Activated CD8-positive, alpha-beta memory T cell treated with anti-CD3 and anti-CD28 coated beads for 4 hours (primary cell): ENCODE measurements at regions not wholly inside any gene's neighbourhood (a gene's known extent, or its start where the extent isn't known, plus 50 kb on each side); places are given as distances from the start of the nearest gene placed in this dataset.
"Not testable (repeated sequence)": the region's sequence is repeated elsewhere in the genome, so short reads cannot be mapped to it uniquely, and the experiment has no call there.

Source experiments
- DNase-seq, 2 donors: peaks; one replicate each; pipeline ENCODE4 v3.0.0-alpha.2; 2020; ENCODE audit warnings: low read depth in 2 of 2

DNA sequence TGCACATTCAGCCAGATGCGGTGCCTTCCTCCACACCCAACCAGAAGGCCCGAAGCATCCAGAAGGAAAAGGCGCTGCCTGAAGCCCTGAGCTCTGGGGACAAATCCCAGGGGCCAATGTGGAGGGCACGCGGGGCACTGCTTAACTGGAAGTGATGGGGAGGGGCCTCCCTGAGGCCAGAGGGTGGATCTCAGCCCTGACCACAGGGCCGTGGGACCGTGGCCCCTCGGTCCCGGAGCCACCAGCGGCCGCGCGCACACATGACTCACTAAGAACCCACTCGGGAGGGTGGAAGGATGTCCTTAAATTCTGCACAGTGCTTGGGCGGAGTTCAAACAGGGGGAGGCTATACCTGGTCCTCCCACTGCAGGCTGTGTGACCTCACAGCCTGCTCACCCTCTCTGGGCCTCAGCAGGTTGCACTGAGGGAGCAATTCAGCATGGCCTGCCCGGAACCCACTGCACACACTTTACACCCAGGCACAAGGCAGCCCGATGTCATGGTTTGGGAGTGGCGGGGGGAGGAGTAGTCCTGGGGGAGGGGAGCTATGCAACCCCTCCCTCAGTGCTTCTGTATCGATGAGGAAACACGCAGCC, 89.5 kb downstream of the RFLNA start:
- no peak for DNase-seq

DNA sequence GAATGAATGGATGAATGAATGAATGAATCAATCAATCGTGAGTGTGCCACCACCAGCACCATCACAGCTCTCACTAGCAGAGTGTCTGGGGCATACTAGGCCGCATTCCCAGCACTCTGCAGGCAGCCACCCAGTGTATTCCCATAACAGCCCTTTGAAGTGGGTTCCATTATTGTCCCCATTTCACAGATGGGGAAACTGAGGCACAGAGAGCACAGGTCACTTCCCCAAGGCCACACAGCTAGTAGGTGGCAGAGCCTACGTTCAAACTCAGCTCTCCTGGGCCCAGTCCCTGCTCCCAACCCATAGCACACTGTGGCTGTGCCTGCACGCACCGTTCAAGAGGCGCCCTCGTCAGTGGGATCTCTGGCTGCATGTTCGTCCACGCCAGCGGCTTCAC, 88.1 kb downstream of the RFLNA start:
- no peak for DNase-seq

GRCh38 chr12:124381456-124382296, 86.8 kb downstream of the RFLNA start:
- no peak for DNase-seq

DNA sequence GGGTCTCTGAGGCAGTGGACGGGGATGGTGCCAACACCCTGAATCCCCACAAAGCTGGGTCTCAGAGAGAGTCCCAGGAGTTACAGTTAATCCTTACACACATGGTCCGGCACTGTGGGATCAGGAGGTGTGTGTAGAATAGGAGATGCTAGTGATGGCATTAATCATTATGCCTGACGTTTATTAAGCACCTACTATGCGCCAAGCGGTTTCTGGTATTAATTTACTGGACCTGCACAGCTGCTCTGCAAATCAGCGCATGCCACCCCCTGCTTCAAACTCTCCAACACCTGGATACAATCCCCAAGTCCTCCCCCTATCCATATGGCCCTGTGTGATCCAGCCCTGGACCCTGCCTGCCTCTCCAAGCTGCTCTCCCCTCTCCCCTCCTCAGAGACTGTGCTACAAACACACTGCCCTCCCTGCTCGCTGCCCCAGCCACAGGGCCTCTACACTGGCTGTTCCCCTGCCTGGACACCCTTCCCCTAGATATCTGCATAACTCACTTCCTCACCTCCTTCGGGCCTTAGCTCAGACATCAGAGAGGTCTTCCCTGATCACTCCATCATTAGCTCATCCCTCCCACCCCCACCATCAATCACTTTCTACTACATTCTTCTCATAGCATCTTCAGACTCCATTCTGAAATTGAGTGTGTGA, 86.0 kb downstream of the RFLNA start:
- DNase-seq = no peak

- DNase-seq = no peak
Observed at GRCh38 chr12:124379938-124380754, 85.3 kb downstream of the RFLNA start.

GRCh38 chr12:124379379-124379937, 84.6 kb downstream of the RFLNA start:
- DNase-seq = no peak

- no peak for DNase-seq
Observed at GRCh38 chr12:124378926-124379325, 84.0 kb downstream of the RFLNA start.

DNA sequence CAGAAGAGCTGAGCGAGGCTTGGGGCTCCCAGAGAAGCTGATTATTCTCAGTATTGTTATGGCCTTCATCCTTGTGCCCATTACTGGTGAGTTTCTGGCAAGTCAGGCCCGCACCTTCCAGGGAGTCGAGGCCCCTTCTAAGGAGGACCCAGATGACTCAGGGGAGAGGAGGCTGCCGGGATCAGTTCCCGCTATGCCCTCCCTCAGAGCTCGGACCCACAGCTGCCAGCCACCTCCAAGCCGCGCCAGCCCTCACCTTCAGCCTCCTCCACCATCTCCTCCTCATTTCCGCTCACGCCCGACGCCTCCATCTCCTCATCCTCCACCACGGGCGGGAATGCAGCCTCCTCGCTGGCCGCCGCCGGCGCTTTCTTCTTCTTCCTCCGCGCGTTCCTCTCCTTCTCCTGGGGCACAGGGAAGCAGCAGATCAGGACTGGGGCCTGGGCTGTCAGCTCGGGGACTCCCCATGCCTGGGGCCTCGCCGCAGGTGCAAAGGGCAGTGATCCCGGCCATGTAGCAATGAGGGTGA, 83.2 kb downstream of the RFLNA start:
- DNase-seq = no peak

DNA sequence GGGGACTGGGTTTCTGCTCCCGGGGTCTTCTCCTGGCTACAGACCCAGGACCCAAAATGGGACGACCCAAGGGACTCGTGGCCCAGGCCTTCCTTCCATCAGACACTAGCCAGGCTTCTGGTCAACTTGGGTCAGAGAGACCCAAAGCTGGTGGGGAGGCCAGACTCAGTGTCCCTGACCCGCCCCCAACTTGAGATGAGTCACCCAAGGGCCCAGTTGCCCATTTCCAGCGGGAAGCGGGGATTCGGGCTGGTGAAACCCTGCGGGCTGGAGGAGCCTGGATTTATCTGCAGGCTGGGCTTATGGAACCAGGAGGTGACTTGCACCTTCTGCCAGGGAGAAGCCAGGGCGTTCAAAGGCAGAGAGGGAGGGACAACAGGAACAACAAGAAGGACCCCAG, 81.5 kb downstream of the RFLNA start:
- DNase-seq = no peak

GRCh38 chr12:124375789-124376175, 80.9 kb downstream of the RFLNA start:
- no peak for DNase-seq

- no peak for DNase-seq
Observed at GRCh38 chr12:124375141-124375788, 80.4 kb downstream of the RFLNA start.

DNA sequence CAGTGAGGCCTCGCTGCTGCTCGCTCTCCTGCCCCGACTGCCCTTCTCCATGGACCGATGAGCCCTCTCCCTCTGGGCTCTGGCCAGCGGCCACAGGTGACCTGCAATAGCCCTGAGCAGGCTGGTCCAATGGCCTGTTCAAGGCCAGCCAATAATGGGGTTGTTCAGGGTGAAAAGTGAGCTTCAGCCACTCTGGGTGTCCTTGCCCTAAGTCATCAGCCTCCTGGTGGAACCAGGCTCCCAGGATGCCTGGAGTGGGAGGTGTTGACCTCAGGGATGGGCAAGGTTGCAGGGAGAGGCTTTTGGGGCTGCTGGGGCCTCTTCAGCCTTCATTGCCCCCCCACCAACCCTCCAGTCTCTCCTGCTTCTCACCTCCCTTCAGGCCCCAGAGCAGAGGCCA, 79.7 kb downstream of the RFLNA start:
- DNase-seq = no peak

GRCh38 chr12:124374147-124374546, 79.3 kb downstream of the RFLNA start:
- DNase-seq = no peak

DNA sequence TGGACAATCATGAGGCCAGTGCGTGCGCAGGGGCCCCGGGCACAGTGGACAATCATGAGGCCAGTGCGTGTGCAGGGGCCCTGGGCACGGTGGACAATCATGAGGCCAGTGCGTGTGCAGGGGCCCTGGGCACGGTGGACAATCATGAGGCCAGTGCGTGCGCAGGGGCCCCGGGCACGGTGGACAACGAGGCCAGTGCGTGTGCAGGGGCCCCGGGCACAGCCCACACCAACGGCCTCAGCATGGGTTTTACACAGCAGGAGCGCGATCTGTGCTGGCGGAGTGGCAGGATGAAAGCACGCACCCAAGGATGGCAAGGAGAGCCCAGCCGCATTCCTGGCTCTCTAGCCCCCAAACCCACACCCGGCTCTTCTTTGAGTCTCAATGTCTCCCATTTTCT, 78.8 kb downstream of the RFLNA start:
- not testable (repeated sequence) for DNase-seq

GRCh38 chr12:124372831-124373230, 77.9 kb downstream of the RFLNA start:
- DNase-seq = no peak

- DNase-seq = no peak
Observed at GRCh38 chr12:124371970-124372555, 77.2 kb downstream of the RFLNA start.

GRCh38 chr12:124371366-124371765, 76.5 kb downstream of the RFLNA start:
- no peak for DNase-seq

DNA sequence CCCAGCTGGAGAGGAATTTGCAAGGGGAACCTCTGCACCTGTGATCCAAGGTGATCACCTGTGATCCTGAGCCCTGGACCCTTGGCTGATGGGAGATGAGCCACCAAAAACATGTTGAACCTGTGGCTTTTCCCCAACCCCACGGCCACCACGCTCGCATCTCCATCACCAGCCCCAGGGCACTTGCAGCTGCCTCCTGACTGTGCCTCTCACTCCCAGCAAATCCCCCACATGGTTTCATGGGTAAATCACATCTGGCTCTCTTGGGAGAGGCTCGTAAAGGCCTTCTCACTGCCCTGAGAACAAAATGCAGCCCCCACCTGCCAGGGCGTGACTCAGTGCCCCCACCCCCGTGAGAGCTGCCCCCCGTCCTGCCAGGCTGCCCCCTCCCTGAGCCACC, 76.0 kb downstream of the RFLNA start:
- DNase-seq = no peak

DNA sequence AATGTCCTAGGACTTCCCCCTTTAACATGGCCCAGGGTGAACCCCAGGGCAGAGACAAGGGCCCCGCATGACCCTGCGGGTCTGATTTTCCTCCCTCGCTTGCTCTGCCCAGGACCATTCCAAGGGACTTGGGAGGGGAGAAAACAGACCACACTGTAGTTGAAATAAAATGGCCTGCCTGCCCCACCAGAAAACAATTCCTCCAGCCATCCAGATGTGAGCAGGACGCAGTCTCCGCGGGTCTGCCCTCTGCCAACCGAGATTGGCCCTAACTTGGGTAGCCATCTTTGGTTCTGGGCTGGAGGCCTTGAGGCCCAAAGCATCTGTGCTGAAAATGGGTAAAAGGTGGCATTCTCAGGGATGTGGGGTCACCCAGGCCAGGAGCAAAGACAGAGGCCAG, 75.5 kb downstream of the RFLNA start:
- no peak for DNase-seq

DNA sequence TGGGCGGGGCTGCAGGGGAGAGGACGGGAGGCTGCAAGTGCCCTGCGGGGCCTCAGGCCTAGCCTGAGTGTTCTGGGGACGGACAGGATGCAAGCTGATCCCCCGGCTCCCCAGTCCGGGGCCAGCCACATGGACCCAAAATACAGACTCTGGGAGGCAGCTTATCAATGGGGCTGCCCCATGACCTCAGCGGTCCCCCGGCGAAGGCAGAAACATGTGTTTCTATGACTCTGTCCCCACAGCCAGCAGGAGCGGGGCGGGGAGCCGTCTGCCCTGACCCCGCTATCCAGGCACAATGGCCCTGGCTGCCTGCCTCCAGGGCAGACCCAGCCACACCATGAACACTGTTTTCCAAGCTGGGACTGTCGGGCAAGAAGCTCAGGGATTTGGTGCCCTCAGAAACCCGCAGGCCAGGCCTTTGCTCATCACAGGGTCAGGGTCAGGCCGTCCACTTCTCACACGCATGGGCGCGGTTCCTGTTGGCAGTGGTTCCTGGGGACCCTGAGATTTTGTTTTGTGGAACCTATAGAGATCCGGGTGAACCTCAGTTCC, 75.0 kb downstream of the RFLNA start:
- DNase-seq = no peak
